ENCODE measurements at regions not wholly inside any gene's neighbourhood (a gene's known extent, or its start where the extent isn't known, plus 50 kb on each side); places are given as distances from the start of the nearest gene placed in this dataset.
"Not testable (repeated sequence)": the region's sequence is repeated elsewhere in the genome, so short reads cannot be mapped to it uniquely, and the experiment has no call there.

GRCh38 chr4:145295547-145295946 lies 115.2 kb upstream of the OTUD4 start:
- no peak for DNase-seq (ENCODE audit: low spot score)

GRCh38 chr4:145295122-145295521 lies 114.7 kb upstream of the OTUD4 start:
- DNase-seq (ENCODE audit: low spot score), result no peak

- DNase-seq (ENCODE audit: low spot score), result no peak
These were observed 113.3 kb upstream of the OTUD4 start for GRCh38 chr4:145293658-145294057.

GRCh38 chr4:145290955-145291354 lies 110.6 kb upstream of the OTUD4 start:
- no peak for DNase-seq (ENCODE audit: low spot score)

GRCh38 chr4:145289403-145290076 lies 109.2 kb upstream of the OTUD4 start:
- no peak for DNase-seq (ENCODE audit: low spot score)

GRCh38 chr4:145287351-145287750 lies 107.0 kb upstream of the OTUD4 start:
- no peak for DNase-seq (ENCODE audit: low spot score)

- no peak for DNase-seq (ENCODE audit: low spot score)
These were observed 105.5 kb upstream of the OTUD4 start for GRCh38 chr4:145285928-145286327.

GRCh38 chr4:145283909-145284308 lies 103.5 kb upstream of the OTUD4 start:
- DNase-seq (ENCODE audit: low spot score), result no peak

- DNase-seq (ENCODE audit: low spot score), result no peak
These were observed 101.6 kb upstream of the OTUD4 start for GRCh38 chr4:145281951-145282350.

GRCh38 chr4:145281224-145281623 lies 100.8 kb upstream of the OTUD4 start:
- DNase-seq (ENCODE audit: low spot score), result no peak

- no peak for DNase-seq (ENCODE audit: low spot score)
These were observed 100.2 kb upstream of the OTUD4 start for GRCh38 chr4:145280541-145280940.

- DNase-seq (ENCODE audit: low spot score), result no peak
These were observed 99.0 kb upstream of the OTUD4 start for GRCh38 chr4:145279122-145279960.

GRCh38 chr4:145278341-145279121 lies 98.1 kb upstream of the OTUD4 start:
- DNase-seq (ENCODE audit: low spot score), result no peak

- DNase-seq (ENCODE audit: low spot score), result no peak
These were observed 96.6 kb upstream of the OTUD4 start for GRCh38 chr4:145277011-145277410.

- no peak for DNase-seq (ENCODE audit: low spot score)
These were observed 95.7 kb upstream of the OTUD4 start for GRCh38 chr4:145276050-145276449.

GRCh38 chr4:145271194-145271593 lies 90.8 kb upstream of the OTUD4 start:
- no peak for DNase-seq (ENCODE audit: low spot score)

GRCh38 chr4:145266881-145267280 lies 86.5 kb upstream of the OTUD4 start:
- no peak for DNase-seq (ENCODE audit: low spot score)

GRCh38 chr4:145260091-145260490 lies 79.7 kb upstream of the OTUD4 start:
- no peak for DNase-seq (ENCODE audit: low spot score)

- not testable (repeated sequence) for DNase-seq (ENCODE audit: low spot score)
These were observed 74.9 kb upstream of the OTUD4 start for GRCh38 chr4:145255311-145255710.

- no peak for DNase-seq (ENCODE audit: low spot score)
These were observed 71.8 kb upstream of the OTUD4 start for GRCh38 chr4:145252190-145252589.

- no peak for DNase-seq (ENCODE audit: low spot score)
These were observed 71.0 kb upstream of the OTUD4 start for GRCh38 chr4:145251391-145251790.

- DNase-seq (ENCODE audit: low spot score), result no peak
These were observed 68.6 kb upstream of the OTUD4 start for GRCh38 chr4:145248971-145249370.

- DNase-seq (ENCODE audit: low spot score), result no peak
These were observed 68.1 kb upstream of the OTUD4 start for GRCh38 chr4:145248502-145248901.
